Activated T-cell treated with anti-CD3 and anti-CD28 coated beads for 24 hours (primary cell): ENCODE measurements at regions not wholly inside any gene's neighbourhood (a gene's known extent, or its start where the extent isn't known, plus 50 kb on each side); places are given as distances from the start of the nearest gene placed in this dataset.
"Not testable (repeated sequence)": the region's sequence is repeated elsewhere in the genome, so short reads cannot be mapped to it uniquely, and the experiment has no call there.

Experiments used
- DNase-seq: peaks from one replicate; pipeline ENCODE4 v3.0.0-alpha.2; 2020; ENCODE audit warnings: low read depth

- not testable (repeated sequence) for DNase-seq
These were observed 190.7 kb downstream of the TTC6 start for GRCh38 chr14:37786114-37786625.

DNA sequence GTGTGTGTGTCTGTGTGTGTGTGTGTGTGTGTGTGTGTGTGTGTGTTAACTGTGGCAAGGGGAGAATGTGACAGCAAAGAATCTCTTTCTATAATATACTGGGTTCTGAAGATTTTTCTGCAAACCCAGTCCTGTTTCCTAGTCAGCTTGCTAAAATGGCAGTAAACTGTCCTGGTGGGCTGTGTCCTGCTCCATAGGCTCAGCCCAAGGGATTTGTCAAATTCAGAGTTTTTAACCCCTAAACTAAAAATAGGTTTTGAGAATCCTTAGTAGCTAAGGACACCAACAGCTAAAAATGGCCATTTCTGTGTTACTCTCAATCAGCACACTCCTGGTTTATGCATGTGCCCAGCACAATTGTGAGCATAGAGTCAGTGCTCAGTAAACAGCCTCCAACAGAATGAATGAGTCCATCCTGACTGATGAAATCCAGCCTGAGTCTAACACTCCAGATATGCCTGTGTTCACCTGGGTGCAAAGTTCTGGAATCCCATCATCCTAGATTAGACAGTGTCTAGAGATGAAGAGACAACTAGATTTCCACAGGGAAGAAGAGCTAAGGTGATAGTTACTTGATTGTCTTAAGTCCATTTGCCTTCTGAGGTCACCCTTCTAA lies 192.6 kb downstream of the TTC6 start:
- DNase-seq = no peak

DNA sequence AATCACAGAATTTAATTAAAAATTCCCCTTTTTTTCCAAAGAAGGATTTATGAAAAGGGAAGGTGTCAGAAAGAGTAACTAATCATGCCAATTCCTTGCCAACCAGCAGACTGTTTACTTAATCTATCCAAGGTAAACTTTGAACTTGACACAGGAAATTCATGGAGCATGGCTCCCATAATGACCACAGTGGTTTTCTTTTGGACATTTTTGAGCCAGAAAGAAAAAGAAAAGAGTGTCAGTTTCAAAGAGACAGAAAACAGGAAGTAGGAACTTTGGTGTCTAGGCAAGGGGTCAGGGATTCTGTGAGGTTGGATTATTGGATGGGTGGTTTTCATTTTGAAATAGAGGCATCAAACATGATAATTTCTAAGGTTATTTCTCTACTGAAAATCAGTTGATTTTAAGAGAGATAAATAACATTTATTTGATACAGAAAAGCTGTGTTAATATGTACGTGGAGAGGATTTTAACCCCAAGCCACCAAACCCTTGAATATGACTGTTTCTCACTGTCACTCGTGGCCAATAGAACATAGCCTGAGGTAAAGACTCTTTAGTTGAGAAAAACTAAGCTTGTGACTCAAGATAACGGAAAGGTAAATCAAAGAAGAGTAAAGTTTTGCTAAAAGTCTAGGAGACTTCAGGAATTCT lies 196.1 kb downstream of the TTC6 start:
- DNase-seq = no peak

- no peak for DNase-seq
These were observed 196.7 kb downstream of the TTC6 start for GRCh38 chr14:37792124-37792523.

- DNase-seq = no peak
These were observed 201.4 kb downstream of the TTC6 start for GRCh38 chr14:37796703-37797416.

DNA sequence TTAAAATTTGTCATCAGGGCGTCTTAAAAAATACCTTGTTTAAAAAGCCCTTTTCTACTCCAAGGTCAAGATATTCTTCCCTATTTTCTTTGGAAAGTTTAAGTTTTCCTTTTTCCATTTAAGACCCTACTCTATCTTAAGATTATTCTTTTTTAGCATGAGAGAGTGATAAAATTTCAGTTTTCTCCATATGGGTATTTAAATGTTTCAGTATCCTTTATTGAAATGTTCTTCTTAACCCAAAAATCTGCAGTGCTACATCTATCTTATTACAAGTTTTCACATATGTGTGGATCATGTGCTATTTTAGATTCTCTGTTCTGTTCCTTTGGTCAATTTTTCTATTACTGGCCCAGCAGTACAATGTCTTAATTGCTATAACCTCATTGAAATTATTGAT lies 202.2 kb downstream of the TTC6 start:
- no peak for DNase-seq

DNA sequence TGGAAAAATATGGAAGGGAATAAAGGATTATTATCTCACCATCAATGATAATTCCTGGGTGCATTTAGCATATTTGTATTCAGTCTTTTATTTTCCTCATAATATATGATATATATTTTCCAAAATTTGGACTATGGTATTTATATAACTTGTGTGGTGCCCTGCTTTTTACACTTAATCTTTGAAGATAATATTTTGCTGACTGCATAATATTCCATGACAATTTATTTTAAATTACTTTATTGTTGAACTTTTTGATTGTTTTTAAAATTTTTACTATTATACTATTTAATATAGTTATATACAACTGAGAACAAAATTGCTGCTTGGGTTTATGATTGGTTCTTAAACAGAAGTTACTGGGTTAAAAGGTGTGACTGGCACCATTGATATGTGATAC lies 212.3 kb downstream of the TTC6 start:
- no peak for DNase-seq

DNA sequence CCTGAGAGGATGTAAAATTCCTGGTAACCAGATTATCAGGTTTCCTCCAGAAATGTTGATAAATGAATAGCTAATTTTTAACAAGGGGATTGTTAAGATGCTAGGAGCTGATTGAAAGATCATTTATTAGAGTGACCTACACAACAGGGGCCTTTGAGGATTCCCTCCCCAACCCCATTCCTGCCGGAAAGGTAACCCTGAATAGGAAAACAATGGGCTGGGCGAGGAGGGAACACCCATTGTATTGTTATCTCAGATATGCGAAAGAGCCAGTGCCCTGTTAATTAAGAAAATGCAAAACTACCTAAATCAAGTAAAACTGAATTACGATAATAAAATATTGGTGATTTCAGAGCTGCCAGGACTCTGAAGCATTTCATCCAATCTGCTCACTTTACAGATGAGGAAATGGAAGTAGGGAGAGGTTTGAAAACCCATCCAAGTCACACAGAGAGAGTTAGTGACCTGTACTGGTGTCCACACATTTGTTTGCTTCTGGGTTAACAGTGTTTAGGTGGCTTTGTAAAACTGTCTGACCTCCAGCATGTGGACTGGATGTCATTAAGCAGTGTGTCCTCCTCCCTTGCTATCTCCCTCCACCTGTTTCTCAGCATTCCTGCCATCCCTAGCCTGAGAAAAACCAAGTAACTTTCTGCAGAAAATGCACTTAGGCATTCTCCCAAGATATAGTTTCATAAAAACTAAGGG lies 214.8 kb downstream of the TTC6 start:
- DNase-seq = no peak

GRCh38 chr14:37813732-37814131 lies 218.3 kb downstream of the TTC6 start:
- no peak for DNase-seq

- no peak for DNase-seq
These were observed 220.7 kb downstream of the TTC6 start for GRCh38 chr14:37816135-37816534.

DNA sequence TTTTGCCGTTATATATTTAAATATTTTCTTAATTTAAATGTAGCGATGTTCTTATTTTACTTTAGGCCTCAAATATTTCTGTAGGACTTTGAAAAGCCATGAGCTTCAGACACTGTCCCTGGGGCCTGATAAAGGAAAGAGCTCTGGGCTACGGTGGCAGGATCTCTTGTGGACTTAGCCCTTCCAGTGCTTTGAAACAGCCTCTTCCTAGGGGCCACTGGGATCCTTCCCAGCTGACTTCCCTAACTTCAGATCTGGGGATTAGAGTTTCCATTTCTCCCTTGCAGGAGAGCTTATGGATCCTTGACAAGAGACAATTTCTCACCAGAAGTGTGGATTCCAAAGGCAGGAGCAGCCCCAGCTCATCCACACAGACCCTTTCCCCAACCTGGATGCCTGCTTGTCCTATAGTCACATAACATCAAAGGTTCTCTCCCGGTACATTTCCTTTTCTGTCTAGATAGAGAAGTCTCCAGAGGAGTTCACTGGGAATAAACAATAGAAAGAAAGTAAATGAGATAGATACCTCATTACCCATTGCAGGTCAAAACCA lies 221.4 kb downstream of the TTC6 start:
- no peak for DNase-seq

DNA sequence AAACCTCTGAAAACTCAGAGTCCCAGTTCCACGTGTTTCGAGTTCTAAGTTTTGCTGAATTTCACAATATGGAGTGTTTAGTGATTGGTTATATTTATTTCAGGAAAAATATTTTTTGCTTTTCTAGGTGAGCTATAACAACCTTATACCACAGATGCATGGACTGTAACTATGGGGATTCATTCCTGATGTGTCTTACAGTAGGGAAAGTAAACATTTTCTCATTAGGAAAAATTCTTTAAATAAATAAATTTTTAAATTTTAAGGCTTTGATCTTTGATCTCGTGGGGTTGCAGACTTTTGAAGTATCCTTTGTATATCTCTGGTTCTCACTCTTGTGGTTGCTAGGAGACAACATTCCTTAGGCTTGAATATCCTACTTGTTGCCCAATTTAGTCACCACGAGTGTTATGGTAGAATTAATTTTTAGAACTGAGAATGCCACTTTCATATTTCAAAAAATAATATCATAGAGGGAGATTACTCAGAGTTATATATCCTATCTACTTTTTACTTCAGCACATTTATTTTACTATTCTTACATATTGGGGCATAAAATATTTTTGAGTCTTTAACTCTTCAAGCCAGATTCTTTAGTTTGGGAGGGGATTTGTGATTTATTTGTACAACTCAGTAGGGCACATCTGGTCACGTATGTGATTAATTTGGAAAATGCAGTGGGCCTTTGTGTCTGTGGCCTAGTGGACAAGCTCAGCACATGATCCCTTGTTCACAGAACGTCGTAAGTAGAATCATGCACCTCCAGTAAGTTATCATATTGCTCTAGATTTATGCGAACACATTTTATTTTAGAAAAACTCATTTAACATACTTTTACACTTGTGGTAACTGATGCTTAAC lies 224.0 kb downstream of the TTC6 start:
- no peak for DNase-seq

DNA sequence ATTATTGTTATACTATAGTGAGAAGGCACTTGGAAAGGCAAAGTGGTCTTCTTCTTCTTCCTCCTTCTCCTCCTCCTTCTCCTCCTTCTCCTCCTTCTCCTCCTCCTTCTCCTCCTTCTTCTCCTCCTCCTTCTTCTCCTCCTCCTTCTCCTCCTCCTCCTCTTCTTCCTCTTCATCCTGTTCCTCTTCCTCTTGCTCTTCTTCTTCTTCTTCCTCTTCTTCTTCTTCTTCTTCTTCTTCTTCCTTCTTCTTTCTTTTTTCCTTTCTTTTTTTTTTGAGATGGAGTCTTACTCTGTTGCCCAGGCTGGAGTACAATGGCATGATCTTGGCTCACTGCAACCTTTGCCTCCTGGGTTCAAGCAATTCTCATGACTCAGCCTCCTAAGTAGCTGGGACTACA lies 225.4 kb downstream of the TTC6 start:
- DNase-seq = not testable (repeated sequence)

DNA sequence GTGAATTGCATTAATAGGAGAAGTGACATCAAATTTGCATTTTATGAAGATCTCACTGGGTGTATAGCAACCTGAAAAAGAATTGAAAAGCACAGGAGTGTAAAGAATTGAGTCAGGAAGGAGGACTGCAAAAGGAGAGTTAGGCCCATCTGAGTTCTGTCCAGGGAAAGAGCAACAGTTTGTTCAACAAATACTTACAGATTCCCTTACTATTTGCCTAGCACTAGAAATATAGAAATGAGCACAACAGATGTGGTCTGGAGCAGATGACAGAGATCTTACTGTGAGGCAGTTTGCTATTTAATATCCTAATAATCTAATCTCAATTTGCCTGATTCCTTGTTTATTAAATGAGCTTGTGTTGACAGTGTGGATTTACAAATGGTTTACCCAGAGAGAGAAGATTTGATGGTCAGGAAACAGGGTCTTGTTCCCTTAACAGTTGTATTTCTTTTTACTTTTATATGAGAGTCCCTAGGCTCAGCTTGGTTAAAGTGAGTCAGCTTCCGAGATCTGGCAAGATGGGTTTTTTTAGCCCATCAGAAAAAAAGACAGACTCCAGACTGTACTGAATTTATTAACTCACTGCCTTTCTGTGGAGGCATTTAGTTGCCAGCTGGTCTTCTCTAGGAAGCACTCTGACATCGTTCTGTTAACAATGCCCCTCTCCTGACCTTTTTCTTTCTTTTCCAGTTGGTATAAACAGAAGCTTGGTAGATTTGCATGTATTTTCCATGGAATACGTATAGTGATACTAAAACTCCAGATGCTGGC lies 229.7 kb downstream of the TTC6 start:
- no peak for DNase-seq

GRCh38 chr14:37826869-37827268 lies 231.4 kb downstream of the TTC6 start:
- DNase-seq = no peak

DNA sequence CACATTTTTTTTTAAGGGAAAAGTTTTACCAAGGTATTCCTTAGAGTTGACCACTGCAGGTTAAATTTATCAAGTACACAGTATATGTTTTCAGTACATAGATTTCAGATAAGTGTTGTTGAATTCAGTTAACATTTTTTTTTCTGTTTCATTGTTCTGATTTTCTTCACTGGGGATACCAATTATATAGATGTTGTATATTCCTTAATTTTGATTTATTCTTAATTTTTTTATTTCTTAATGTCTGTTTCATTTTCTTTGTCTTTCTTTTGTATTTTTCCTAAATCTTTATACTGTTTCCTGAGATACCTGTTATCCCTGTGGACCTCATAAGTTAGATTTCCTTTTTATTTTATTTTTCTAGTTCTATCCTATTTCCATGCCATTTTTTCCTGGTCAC lies 234.8 kb downstream of the TTC6 start:
- no peak for DNase-seq

GRCh38 chr14:37834275-37834674 lies 238.8 kb downstream of the TTC6 start:
- no peak for DNase-seq

DNA sequence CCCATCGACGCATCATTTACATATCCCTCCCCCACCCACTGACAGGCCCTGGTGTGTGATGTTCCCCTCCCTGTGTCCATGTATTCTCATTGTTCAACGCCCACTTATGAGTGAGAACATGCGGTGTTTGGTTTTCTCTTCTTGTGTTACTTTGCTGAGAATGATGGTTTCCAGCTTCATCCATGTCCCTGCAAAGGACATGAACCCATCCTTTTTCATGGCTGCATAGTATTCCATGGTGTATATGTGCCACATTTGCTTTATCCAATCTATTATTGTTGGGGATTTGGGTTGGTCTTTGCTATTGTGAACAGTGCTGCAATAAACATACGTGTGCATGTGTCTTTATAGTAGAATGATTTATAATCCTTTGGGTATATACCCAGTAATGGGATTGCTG lies 243.3 kb downstream of the TTC6 start:
- not testable (repeated sequence) for DNase-seq

- DNase-seq = not testable (repeated sequence)
These were observed 245.6 kb downstream of the TTC6 start for GRCh38 chr14:37841039-37841438.

DNA sequence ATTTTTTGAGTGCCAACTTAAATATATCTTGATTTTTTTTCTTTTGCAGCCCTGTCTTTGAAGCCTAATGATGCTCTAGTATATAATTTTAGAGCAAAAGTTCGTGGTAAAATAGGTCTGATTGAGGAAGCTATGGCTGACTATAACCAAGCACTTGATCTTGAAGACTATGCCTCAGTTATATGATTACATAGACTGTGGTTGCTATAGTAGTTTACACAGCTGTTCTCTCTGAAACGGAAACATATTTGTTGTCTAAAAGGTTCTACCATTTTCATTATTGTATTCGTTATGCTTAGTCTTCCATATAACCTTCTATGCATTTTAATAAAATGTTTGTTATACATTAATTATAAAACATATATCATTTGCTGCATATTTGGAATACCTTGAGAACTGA lies 246.7 kb downstream of the TTC6 start:
- DNase-seq = no peak
